Spleen (tissue), 3 donors: ENCODE measurements at regions not wholly inside any gene's neighbourhood (a gene's known extent, or its start where the extent isn't known, plus 50 kb on each side); places are given as distances from the start of the nearest gene placed in this dataset.

Source experiments
- POLR2A ChIP-seq, 3 donors: fragments of 450-650 bp; IDR thresholded peaks; one replicate each; pipeline ENCODE4 v1.5.1; 2017; ENCODE audit warnings: antibody characterized with exemption in 3 of 3, mild to moderate bottlenecking in 1 of 3
- POLR2AphosphoS5 ChIP-seq, 3 donors: sonication (generic); formaldehyde crosslinking; IDR thresholded peaks; one replicate each; pipeline ENCODE4 v1.5.1; 2017; ENCODE audit warnings: antibody characterized with exemption in 3 of 3

GRCh38 chr2:120820953-120821279 is 85.2 kb downstream of the GLI2 start:
- no peak for TF ChIP-seq POLR2AphosphoS5 (IDR thresholded peaks at IDR 0.05)
- TF ChIP-seq POLR2A (IDR thresholded peaks at IDR 0.05) = no peak
